Heart left ventricle (tissue), 16 donors: ENCODE measurements at regions not wholly inside any gene's neighbourhood (a gene's known extent, or its start where the extent isn't known, plus 50 kb on each side); places are given as distances from the start of the nearest gene placed in this dataset.
"Not testable (repeated sequence)": the region's sequence is repeated elsewhere in the genome, so short reads cannot be mapped to it uniquely, and the experiment has no call there.

ENCODE experiments used
- ATAC-seq, 4 donors: fragments of 200-7000 bp; cut with Tn5 transposase; one replicate each; pipeline ENCODE4 v1.9.1; 2020 to 2022; ENCODE audit warnings: moderate library complexity in 4 of 4, mild to moderate bottlenecking in 3 of 4, moderate number of reproducible peaks in 1 of 4
- DNase-seq, 5 donors: peaks; one replicate each; pipeline ENCODE4 v3.0.0-alpha.2; 2020
- H3K27ac ChIP-seq, 12 donors: fragments of 200-600 bp; sonication (generic) in 4 of 12; one replicate each; pipeline versions ENCODE4 v1.5.0 to v1.8.0; 2016 to 2022; ENCODE audit warnings: mild to moderate bottlenecking in 2 of 12
- H3K27me3 ChIP-seq, 9 donors: fragments of 200-600 bp; sonication (generic) in 2 of 9; one replicate each; pipeline versions ENCODE4 v1.5.1 to v1.8.0; 2016 to 2022; ENCODE audit warnings: mild to moderate bottlenecking in 3 of 9
- H3K36me3 ChIP-seq, 9 donors: fragments of 200-600 bp; sonication (generic) in 2 of 9; one replicate each; pipeline versions ENCODE4 v1.5.0 to v1.8.0; 2018 to 2022; ENCODE audit warnings: mild to moderate bottlenecking in 2 of 9
- H3K4me1 ChIP-seq, 12 donors: fragments of 200-600 bp; sonication (generic) in 4 of 12; one replicate each; pipeline versions ENCODE4 v1.5.0 to v1.8.0; 2016 to 2022; ENCODE audit warnings: mild to moderate bottlenecking in 3 of 12
- H3K4me3 ChIP-seq, 12 donors: fragments of 200-600 bp; sonication (generic) in 4 of 12; one replicate each; pipeline versions ENCODE4 v1.5.0 to v1.8.0; 2017 to 2022; ENCODE audit warnings: mild to moderate bottlenecking in 9 of 12, moderate library complexity in 4 of 12
- H3K9me3 ChIP-seq, 12 donors: fragments of 200-600 bp; sonication (generic) in 4 of 12; one replicate each; pipeline versions ENCODE4 v1.5.0 to v1.8.0; 2016 to 2022; ENCODE audit warnings: mild to moderate bottlenecking in 1 of 12
- CTCF ChIP-seq, 12 donors: fragments of 200-600 bp; sonication (generic) in 4 of 12; IDR thresholded peaks; one replicate each; pipeline versions ENCODE4 v1.5.0 to v1.8.0; 2018 to 2022; ENCODE audit warnings: antibody characterized with exemption in 12 of 12, mild to moderate bottlenecking in 5 of 12
- POLR2A ChIP-seq, 2 donors: fragments of 450-650 bp; IDR thresholded peaks; one replicate each; pipeline ENCODE4 v1.6.1; 2017; ENCODE audit warnings: antibody characterized with exemption in 2 of 2, mild to moderate bottlenecking in 2 of 2, moderate library complexity in 2 of 2
- WGBS, 4 donors: extraction: QIAGEN DNeasy Blood & Tissue Kit in 2 of 4; methylation state at CpG; one replicate each; pipeline versions ENCODE4 v1.1.5 to v1.1.7; 2013 to 2018; 5-methylcytosine and 5-hydroxymethylcytosine counted together
- intact Hi-C, 10 donors: fragments of 100-400 bp; cut with DNase I; formaldehyde crosslinking; loops; one replicate each; pipeline versions ENCODE4 v1.11.1 to v1.14.2; 2022
- donor health status: ischemic (EF 13 %, LVEDD 7.1; RV severe dilation, severe dysfunction).
- donor health status: healthy with polysubstance abuse.
- donor health status: DM: no; HTN: yes; CAD: no.
- donor health status: DM: no; HTN: no; CAD: no.
- donor health status: ischemic (EF 25% LVEDD 6.9; RV normal size, moderate dysfunction).
- donor health status: ischemic (EF 25% LVEDD 5.7; RV mildly dilated, moderate dysfunction).
- donor health status: healthy.
- donor health status: DM: yes; HTN: yes; CAD: no.
- donor health status: ischemic (EF 35%, LVEDD 5.7; RV mildly dilated, moderate dysfunction).
- donor health status: nonischemic (EF 11% LVEDD 7.7; RV severe dilation, severe dysfunction).
- donor health status: DM: yes; HTN: yes; CAD: no.
- donor health status: PGD.
- donor health status: ischemic (EF 29% LVEDD 5.4; RV normal size, mild dysfunction).
- donor health status: nonischemic (EF 23%, LVEDD 6.1; RV moderate dilation, normal function).

GRCh38 chr9:81801190-81801589, 111.8 kb upstream of the TLE1 start:
- Histone ChIP-seq H3K9me3 (no peaks in the 10 kb centered on the region), H3K27ac (no peak overlapping the region), H3K4me3 (no peak overlapping the region), H3K4me1 (no peaks in the 10 kb centered on the region), H3K36me3 (no peaks in the 10 kb centered on the region), H3K27me3 (no peaks in the 10 kb centered on the region)
- intact Hi-C loops, result no loop called here
- 60 to 80% (median 74%) methylated on average over 3 of the region's 3 CpGs for WGBS, 4 donors
- DNase-seq, result no peak
- TF ChIP-seq CTCF (IDR thresholded peaks at IDR 0.05), result no peak
- TF ChIP-seq POLR2A (IDR thresholded peaks at IDR 0.05), result no peak
- no peak for ATAC-seq

- intact Hi-C loops, result no loop called here
- TF ChIP-seq POLR2A (IDR thresholded peaks at IDR 0.05) (no peak), CTCF (IDR thresholded peaks at IDR 0.05) (no peak)
- no peak for ATAC-seq
Measured at GRCh38 chr9:81804306-81804705, 115.0 kb upstream of the TLE1 start.

GRCh38 chr9:81811688-81812087, 116.5 kb upstream of the SPATA31D4 start:
- H3K36me3 ChIP-seq, H3K4me3 ChIP-seq, ATAC-seq, intact Hi-C loops, DNase-seq, H3K27me3 ChIP-seq, H3K9me3 ChIP-seq, H3K27ac ChIP-seq: not testable (repeated sequence)
- 89 to 97% (median 94%) methylated on average over 3 of the region's 3 CpGs for WGBS, 4 donors
- H3K4me1 ChIP-seq, result peaks cover 0 to 11% (median 0%) of the 10 kb centered on the region in 12 donors

More at GRCh38 chr9:81804306-81804705, 115.0 kb upstream of the TLE1 start:
- no peak for DNase-seq
- WGBS, 4 donors, result 87 to 90% (median 88%) methylated on average over 5 of the region's 5 CpGs
- Histone ChIP-seq H3K27me3 (no peaks in the 10 kb centered on the region), H3K9me3 (no peaks in the 10 kb centered on the region), H3K4me3 (no peak overlapping the region), H3K27ac (peak overlapping the region in 1 of 12 donors; percentile 22), H3K36me3 (no peaks in the 10 kb centered on the region), H3K4me1 (no peaks in the 10 kb centered on the region)

- no peak for TF ChIP-seq CTCF (IDR thresholded peaks at IDR 0.05)
- no peak for TF ChIP-seq POLR2A (IDR thresholded peaks at IDR 0.05)
- Histone ChIP-seq H3K27ac (peak overlapping the region in 1 of 12 donors; percentile 24), H3K36me3 (no peaks in the 10 kb centered on the region), H3K4me3 (no peak overlapping the region), H3K27me3 (no peaks in the 10 kb centered on the region), H3K9me3 (no peaks in the 10 kb centered on the region), H3K4me1 (peaks cover 0 to 11% (median 0%) of the 10 kb centered on the region in 12 donors)
- ATAC-seq, result no peak
- intact Hi-C loops, result no loop called here
- no peak for DNase-seq
Measured at GRCh38 chr9:81814401-81814793, 113.8 kb upstream of the SPATA31D4 start.

- WGBS, 4 donors, result 33 to 41% (median 35%) methylated on average over 3 of the region's 3 CpGs
- no peak for ATAC-seq
Measured at GRCh38 chr9:81814794-81815464, 113.3 kb upstream of the SPATA31D4 start.

More at GRCh38 chr9:81814794-81815464, 113.3 kb upstream of the SPATA31D4 start:
- Histone ChIP-seq H3K36me3 (no peaks in the 10 kb centered on the region), H3K9me3 (no peaks in the 10 kb centered on the region), H3K4me1 (peaks cover 0 to 11% (median 0%) of the 10 kb centered on the region in 12 donors), H3K27ac (peak overlapping the region in 1 of 12 donors; percentile 24), H3K27me3 (no peaks in the 10 kb centered on the region), H3K4me3 (no peak overlapping the region)
- intact Hi-C loops, result no loop called here
- no peak for DNase-seq
- TF ChIP-seq CTCF (IDR thresholded peaks at IDR 0.05) (no peak), POLR2A (IDR thresholded peaks at IDR 0.05) (no peak)
